ENCODE measurements at regions not wholly inside any gene's neighbourhood (a gene's known extent, or its start where the extent isn't known, plus 50 kb on each side); places are given as distances from the start of the nearest gene placed in this dataset.
"Not testable (repeated sequence)": the region's sequence is repeated elsewhere in the genome, so short reads cannot be mapped to it uniquely, and the experiment has no call there.

DNA sequence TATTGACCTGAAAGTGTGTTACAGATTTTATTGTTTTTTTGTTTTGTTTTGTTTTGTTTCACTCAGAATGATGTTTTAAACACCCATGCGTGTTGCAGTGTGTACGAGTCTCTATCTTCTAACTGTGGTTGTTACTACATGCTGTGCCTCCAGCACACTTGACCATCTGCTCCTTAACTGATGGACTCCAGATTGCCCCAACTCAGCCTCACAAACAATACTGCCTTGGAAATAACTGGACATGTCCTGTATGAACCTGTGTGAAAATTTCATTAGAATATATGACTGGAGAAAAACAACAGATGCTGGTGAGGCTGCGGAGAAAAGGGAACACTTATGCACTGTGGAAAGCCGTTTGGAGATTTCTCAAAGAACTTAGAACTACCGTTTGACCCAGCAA lies 68.7 kb upstream of the HAND1 start:
- no peak for DNase-seq (ENCODE audit: low read depth)

DNA sequence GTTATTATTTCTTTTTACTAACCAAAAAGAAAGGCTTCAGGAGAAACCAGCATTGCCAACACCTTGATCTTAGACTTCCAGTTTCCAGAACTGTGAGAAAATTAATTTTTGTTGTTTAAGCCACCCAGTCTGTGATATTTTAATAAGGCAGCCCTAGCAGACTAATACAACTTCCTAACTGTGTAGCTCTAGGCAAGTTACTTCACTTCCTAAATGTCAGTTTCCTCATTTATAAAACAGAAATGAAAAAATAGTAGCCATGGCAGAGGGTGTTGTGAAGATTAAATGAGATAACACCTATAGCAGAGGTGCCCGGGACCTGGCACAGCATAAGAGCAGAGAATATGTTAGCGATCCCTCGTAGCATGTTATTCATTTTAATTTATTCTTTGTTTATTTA lies 66.6 kb upstream of the HAND1 start:
- DNase-seq (ENCODE audit: low read depth): no peak

DNA sequence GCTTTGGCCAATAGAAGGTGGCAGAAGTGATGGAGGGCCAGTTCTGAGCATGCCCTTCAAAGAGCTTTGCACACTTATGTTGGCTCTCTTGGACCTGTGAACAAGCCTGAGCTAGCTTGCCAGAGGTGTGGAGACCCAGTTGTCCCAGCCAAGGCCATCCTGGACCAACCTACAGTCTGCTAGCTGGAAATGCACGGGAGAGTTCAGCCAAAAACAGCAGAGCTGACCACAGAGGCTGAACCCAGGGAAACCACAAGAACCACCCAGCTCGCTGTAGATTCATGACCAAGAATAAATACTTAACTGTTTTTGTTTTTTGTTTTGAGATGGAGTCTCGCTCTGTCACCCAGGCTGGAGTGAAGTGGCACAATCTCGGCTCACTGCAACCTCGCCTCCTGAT lies 65.4 kb upstream of the HAND1 start:
- DNase-seq (ENCODE audit: low read depth): no peak

DNA sequence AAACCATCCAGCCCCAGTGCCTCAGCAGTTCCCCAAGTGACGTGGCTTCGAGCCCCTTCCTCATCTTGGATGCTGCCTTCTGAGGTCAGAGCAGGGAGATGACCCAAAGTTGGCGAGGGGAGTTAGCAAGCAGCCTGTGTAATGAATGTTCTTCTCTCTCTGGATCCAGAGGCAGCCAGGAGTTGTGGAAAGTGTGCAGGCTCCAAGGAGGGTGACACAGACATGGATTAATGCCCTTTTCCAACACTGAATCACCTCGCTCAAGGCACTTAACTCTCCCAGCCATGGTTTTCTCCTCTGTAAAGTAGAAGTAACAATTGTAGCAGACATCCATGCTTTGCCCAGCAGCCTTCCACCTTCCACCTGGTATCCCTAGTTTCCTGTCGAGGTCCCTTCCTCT lies 64.6 kb upstream of the HAND1 start:
- DNase-seq (ENCODE audit: low read depth): no peak

DNA sequence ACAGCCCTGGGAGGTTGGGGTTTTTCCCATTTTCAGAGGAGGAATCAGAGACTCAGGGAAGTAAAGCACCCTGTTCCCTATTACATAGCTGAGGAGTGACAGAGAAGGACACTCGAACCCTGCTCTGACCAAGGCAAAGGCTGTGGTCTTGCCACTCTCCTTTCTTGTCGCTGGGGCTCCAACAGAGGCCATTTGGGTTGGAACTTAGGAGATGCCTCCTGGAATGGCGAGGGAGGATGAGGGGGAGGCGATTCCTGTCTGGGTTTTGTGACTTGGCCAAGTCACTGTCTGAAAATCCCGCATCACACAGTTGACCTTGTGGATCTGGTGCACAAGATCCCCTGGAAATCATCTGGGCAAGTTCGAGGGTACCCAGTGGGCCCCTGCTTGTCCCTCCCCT lies 64.0 kb upstream of the HAND1 start:
- no peak for DNase-seq (ENCODE audit: low read depth)

DNA sequence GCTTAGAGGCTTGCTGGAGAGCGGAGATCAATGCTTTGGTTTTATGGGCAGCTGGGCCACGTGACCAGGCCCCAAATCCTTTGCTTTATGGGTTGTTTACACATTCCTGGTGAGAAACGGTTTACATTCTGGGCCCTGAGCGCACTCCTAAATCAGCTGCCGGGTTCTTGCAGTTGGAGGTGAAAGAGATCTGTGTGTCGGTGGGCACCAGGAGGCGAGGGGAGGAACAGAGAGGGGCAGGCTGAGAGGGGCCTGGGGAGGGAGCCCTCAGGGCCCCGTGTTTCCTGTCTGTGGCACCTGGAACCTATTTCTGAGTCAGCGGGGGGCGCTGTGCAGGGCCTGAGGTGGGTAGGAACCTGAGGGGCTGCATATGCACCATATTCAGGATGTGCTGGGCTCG lies 63.5 kb upstream of the HAND1 start:
- DNase-seq (ENCODE audit: low read depth): no peak

DNA sequence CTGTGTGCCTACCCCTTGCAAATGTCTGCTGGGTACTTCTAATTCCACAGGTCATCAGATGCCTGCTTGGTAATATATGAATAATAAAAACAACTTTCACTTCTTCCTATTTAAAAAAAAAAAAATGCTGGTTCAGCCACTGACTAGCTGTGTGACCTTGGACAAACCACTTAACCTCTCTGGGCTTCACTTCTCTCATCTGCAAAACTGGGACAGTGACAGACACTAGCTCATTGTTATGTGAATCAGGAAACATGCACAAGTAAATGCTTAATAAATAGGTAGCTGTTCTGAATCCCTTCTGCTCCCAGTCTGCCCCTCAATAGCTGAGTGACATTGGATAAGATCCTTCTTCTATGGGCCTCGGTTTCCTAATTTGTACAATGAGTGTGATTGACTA lies 62.6 kb upstream of the HAND1 start:
- DNase-seq (ENCODE audit: low read depth): no peak

DNA sequence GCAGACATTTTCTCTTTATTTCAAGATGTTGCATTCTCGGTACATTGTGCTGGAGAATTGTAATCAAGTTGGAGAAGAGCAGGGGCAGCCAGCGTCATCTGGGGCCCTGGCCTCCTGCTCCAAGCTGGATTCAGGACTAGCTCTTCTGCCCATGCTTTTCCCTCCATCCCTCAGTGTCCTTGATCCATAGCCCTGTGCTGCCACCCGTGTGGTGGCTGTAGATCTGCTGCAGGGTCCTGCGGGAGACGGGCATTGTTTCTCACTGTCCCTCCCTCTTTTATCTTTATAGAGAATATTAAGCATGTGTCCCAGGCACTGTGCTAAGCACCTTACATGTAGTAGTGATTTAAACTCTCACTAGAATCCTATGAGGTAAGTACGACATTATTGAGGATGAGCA lies 60.5 kb upstream of the HAND1 start:
- DNase-seq (ENCODE audit: low read depth): no peak

DNA sequence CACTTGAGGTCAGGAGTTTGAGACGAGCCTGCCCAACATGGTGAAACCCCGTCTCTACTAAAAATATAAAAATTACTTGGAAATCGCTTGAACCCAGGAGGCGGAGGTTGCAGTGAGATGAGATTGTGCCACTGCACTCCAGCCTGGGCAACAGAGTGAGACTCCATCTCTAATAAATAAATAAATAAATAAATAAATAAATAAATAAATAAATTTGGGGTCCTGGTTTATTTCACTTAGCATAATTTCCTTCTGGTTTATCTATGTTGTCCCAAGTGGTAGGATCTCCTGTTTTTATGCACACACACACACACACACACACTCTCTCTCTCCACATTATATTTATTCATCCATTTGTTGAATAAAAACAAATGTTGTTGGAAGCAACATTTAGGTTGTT lies 58.4 kb upstream of the HAND1 start:
- not testable (repeated sequence) for DNase-seq (ENCODE audit: low read depth)

DNA sequence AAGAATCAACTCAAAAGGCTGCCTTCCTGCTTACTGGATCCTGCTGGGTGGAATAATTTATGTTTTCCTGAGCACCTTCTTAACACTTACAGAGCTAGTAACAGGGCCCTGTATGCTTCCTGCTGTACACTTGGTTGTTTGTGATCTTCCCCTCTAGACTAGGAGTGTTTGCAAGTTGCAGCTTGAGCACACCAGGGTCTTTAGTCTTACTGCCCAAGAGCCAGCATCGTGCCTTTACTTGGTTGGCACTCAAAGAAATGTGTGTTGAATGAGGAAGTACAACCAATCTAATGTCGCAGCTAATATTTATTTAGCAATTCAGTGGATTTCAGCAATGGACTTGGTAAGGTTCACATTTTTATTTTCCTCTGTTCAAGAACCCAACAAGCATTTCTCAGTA lies 57.5 kb upstream of the HAND1 start:
- DNase-seq (ENCODE audit: low read depth): no peak

DNA sequence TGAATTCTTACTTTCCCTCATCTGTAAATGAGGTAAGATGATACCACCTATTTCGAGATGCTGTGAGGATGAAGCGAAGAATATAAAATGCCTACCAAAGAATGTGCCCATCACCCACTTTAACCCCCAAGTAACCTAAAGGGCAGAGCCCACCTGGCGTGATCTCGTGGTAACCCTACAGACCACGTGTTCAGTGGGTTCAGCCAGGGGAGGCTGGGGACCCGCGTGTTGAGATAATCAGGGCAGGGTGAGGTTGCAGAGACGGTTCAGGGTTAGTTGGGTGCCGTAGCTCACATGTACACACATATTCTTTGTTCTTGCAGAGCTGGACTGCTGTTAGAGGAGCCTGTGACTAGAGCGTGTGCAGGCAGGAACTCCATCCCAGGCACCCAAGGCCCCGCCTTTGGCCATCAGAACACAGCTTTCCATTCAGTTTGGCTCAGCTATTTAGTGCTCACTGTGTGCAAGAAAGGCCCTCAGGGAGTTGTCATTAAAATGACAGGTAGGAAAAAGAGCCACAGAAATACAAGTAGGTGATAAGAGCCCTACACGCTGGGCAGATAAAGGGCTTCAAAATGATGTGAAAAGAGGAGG lies 56.5 kb upstream of the HAND1 start:
- DNase-seq (ENCODE audit: low read depth): no peak

DNA sequence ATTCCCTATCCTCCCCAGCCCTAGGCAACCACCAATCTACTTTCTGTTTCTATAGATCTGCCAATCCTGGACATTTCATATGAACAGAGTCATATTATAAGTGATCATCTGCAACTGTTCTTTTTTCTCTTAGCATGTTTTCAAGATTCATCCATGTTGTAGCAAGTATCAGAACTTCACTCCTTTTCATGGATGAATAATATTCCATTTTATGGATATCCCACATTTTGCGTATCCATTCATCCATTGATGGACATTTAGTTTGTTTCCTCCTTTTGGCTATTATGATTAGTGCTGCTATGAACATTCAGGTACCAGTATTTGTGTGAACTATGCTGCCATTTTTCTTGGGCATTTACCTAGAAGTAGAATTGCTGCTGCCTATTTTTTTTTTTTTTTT lies 51.3 kb upstream of the HAND1 start:
- no peak for DNase-seq (ENCODE audit: low read depth)

DNA sequence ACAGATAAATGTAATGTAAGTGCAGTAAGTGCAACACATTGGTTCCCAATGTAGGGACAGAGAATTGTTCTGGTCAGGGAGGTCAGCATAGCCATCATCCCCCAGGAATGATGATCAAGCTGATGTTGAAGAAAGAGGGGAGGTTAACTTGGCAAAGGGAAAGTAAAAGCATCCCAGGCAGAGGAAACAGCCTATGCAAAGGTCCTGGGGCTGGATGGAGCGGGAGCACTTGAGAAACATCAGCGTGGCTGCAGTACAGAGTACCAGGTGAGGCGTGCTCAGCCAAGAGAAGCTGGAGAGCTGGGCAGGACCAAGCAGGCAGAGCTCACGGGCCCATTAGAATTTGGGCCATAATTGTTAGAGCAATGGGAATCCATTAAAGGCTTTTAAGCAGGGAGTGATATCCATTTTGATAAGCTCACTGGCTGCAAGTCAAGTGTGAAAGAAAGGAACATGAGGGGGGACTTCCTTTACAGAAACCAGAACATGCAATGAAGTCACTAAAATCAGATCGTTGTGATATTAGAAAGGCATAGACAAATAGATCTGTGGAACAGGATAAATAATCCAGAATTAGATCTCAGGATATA lies 50.1 kb upstream of the HAND1 start:
- no peak for DNase-seq (ENCODE audit: low read depth)
